ENCODE measurements at regions not wholly inside any gene's neighbourhood (a gene's known extent, or its start where the extent isn't known, plus 50 kb on each side); places are given as distances from the start of the nearest gene placed in this dataset.

DNA sequence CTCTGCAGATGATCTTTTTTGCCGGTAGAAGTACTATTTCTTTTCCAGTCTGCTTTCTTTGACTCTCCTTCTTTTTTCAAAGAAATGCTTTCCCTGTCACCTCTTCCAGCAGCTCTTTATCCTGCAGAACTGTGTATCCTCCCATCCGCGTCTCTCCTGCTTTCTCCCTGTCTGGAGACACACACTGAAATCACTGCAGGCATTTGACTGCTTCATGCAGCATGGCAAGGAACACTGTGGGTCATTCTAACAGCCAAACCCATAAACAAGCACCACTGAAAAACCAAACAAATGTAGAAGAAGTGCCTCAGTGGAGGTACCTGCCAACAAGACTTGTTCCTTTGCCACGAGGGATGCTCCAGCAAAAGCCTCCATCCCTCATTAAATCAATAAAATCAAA lies 403.7 kb upstream of the CITED2 start:
- TF ChIP-seq, protein P1, sequence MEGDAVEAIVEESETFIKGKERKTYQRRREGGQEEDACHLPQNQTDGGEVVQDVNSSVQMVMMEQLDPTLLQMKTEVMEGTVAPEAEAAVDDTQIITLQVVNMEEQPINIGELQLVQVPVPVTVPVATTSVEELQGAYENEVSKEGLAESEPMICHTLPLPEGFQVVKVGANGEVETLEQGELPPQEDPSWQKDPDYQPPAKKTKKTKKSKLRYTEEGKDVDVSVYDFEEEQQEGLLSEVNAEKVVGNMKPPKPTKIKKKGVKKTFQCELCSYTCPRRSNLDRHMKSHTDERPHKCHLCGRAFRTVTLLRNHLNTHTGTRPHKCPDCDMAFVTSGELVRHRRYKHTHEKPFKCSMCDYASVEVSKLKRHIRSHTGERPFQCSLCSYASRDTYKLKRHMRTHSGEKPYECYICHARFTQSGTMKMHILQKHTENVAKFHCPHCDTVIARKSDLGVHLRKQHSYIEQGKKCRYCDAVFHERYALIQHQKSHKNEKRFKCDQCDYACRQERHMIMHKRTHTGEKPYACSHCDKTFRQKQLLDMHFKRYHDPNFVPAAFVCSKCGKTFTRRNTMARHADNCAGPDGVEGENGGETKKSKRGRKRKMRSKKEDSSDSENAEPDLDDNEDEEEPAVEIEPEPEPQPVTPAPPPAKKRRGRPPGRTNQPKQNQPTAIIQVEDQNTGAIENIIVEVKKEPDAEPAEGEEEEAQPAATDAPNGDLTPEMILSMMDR (IDR thresholded peaks at IDR 0.05) = no peak
- TF ChIP-seq POLR2A (IDR thresholded peaks at IDR 0.05) = no peak
- no peak overlapping the region for H3K4me3 ChIP-seq
- peak overlapping the region in 8 of 12 donors; percentile 22 to 73 (median 61) for H3K27ac ChIP-seq
- H3K27me3 ChIP-seq = no peaks in the 10 kb centered on the region
- 72 to 75% (median 73%) methylated on average over 4 of the region's 4 CpGs for WGBS, 4 donors
- peaks cover 0 to 18% (median 0%) of the 10 kb centered on the region in 12 donors for H3K4me1 ChIP-seq
- ATAC-seq (peak in 1 of 4 donors; percentile 54), DNase-seq (no peak)
- intact Hi-C loops (cut with DNase I) = no loop called here
- H3K9me3 ChIP-seq = no peaks in the 10 kb centered on the region
- H3K36me3 ChIP-seq = no peaks in the 10 kb centered on the region

DNA sequence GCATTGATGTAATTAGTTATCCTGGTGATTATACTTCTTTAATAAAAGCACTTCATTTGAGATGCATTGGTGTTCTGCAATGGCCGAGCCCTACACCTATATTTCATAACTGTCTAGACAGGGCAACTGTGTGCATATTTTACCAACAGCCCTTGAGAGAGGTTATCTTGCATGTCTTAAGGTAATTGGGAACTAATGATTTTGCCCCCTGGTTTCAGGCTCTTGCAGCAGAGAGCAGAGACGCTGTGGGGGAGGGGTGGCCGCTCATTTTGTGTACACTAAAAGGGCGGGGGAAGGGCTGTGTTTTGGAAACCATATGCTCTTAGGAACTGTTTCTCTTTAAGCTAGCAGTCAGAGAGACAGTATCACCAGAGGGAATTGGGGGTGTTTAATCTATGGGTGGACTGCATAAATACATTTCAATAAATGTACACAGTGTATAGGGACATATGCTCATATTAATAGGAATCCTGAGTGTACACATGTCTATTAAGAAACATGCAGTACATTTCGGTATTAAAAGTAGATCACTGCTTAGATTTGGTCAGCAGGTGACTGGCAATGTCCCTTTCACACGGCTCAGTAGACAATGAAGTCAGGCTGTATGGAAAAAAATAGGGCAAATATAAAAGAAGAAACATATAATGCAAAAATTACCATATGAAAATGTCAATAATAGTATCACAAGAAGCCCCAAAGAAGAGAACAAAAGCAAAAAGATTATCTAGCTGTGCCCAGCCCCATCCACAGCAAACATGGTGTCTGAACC lies 402.9 kb upstream of the CITED2 start:
- ATAC-seq (no peak), DNase-seq (no peak)
- 76 to 86% (median 84%) methylated on average over 6 of the region's 6 CpGs for WGBS, 4 donors
- H3K4me1 ChIP-seq = peaks cover 0 to 18% (median 0%) of the 10 kb centered on the region in 12 donors
- intact Hi-C loops (cut with DNase I) = no loop called here
- no peaks in the 10 kb centered on the region for H3K36me3 ChIP-seq
- peak overlapping the region in 4 of 12 donors; percentile 57 to 73 (median 66) for H3K27ac ChIP-seq
- H3K4me3 ChIP-seq = no peak overlapping the region
- no peaks in the 10 kb centered on the region for H3K27me3 ChIP-seq
- TF ChIP-seq, protein P1 (IDR thresholded peaks at IDR 0.05) = no peak
- TF ChIP-seq POLR2A (IDR thresholded peaks at IDR 0.05) = no peak
- no peaks in the 10 kb centered on the region for H3K9me3 ChIP-seq

DNA sequence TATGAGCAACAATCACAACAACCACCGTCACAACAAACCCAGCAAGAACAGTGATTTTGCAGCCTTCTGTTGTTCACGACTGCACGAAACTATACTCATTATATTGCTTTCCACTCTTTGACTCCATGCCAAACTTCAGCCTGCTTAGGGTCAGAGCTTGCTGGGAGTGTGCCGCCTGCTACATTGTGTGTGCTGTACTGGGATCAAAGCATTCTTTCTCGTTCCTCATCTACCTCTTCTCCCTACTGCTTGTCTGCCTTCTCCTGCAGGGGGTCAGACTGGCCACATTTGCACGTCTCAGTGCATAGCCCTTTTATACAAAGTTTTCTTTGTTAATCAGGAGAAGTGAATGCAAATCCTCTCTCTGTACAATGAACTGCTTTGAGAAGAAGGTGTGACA lies 401.6 kb upstream of the CITED2 start:
- Histone ChIP-seq H3K4me1 (peaks cover 0 to 18% (median 0%) of the 10 kb centered on the region in 12 donors), H3K36me3 (no peaks in the 10 kb centered on the region), H3K4me3 (no peak overlapping the region), H3K9me3 (no peaks in the 10 kb centered on the region), H3K27ac (peak overlapping the region in 1 of 12 donors; percentile 3), H3K27me3 (no peaks in the 10 kb centered on the region)
- intact Hi-C loops (cut with DNase I) = no loop called here
- WGBS, 4 donors = 40 to 46% (median 44%) methylated on average over 6 of the region's 6 CpGs
- TF ChIP-seq, protein P1 (IDR thresholded peaks at IDR 0.05) = no peak
- no peak for TF ChIP-seq POLR2A (IDR thresholded peaks at IDR 0.05)
- DNase-seq = no peak
- peak in 1 of 4 donors; percentile 40 for ATAC-seq

DNA sequence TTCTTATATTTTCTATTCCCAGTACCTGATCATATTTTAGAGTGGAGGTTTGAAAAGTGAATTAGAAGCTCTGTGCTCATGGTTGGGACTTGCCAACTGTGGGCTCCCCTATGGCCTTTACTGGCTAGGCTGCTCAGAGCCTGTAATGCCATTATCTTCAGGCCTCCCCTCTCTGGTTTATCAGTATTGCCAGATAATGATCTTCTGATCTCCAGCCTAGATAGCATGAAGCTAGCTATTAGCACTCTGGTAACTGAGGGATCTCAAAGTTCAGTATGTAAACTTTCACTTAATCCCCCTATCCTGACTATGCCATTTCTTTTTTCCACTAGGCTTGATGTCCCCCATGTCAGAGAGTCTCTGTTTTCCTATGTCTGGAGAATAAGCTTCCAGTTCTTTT lies 393.7 kb upstream of the CITED2 start:
- no peak for DNase-seq
- TF ChIP-seq, protein P1 (IDR thresholded peaks at IDR 0.05) = no peak
- TF ChIP-seq POLR2A (IDR thresholded peaks at IDR 0.05) = no peak
- no peaks in the 10 kb centered on the region for H3K27me3 ChIP-seq
- intact Hi-C loops (cut with DNase I) = loop anchor here in 6 of 10 donors (10.0 kb wide), 4 partner anchors 117 to 677 kb away; partner anchors contain the start of gene CITED2 (in 4 of the 6)
- no peaks in the 10 kb centered on the region for H3K36me3 ChIP-seq
- no peak overlapping the region for H3K4me3 ChIP-seq
- peaks cover 0 to 30% (median 17%) of the 10 kb centered on the region in 12 donors for H3K4me1 ChIP-seq
- ATAC-seq = no peak
- H3K27ac ChIP-seq = no peak overlapping the region
- no peaks in the 10 kb centered on the region for H3K9me3 ChIP-seq

Data from heart left ventricle (tissue), 16 donors.